ENCODE measurements at regions not wholly inside any gene's neighbourhood (a gene's known extent, or its start where the extent isn't known, plus 50 kb on each side); places are given as distances from the start of the nearest gene placed in this dataset.

DNA sequence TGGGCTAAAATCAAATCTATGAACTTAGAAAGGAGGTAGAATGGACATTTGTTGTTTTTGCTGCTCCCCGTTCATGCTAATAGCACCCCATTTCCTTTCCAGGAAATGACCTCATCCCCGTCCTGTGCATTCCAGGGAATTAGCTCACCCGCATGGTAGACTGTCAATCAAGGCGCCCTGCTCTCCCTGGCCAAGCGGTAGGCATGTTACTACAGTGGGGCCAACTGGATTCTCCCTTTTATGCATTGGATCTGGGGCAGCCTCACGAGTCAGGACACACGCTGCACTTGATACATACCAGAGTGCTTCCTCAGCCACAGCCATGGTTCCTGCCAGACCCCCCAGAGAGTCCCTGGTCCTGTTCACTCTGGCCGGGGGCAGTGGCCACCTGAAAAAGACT is 111.0 kb upstream of the PTCH1 start:
- no peak overlapping the region for H3K27ac ChIP-seq
- 60 to 73% methylated on average over 8 of the region's 8 CpGs for WGBS, 2 donors
- peaks cover 0 to 2% (median 0%) of the 10 kb centered on the region in 4 donors for H3K9me3 ChIP-seq
- no peak for DNase-seq (ENCODE audit: low spot score in 2 of 2)
- no peaks in the 10 kb centered on the region for H3K36me3 ChIP-seq
- no peaks in the 10 kb centered on the region for H3K4me1 ChIP-seq
- H3K27me3 ChIP-seq: no peaks in the 10 kb centered on the region
- H3K4me3 ChIP-seq: no peak overlapping the region
- TF ChIP-seq POLR2A (IDR thresholded peaks at IDR 0.05) (no peak), EP300 (IDR thresholded peaks at IDR 0.05) (no peak)
- TF ChIP-seq, protein P1, sequence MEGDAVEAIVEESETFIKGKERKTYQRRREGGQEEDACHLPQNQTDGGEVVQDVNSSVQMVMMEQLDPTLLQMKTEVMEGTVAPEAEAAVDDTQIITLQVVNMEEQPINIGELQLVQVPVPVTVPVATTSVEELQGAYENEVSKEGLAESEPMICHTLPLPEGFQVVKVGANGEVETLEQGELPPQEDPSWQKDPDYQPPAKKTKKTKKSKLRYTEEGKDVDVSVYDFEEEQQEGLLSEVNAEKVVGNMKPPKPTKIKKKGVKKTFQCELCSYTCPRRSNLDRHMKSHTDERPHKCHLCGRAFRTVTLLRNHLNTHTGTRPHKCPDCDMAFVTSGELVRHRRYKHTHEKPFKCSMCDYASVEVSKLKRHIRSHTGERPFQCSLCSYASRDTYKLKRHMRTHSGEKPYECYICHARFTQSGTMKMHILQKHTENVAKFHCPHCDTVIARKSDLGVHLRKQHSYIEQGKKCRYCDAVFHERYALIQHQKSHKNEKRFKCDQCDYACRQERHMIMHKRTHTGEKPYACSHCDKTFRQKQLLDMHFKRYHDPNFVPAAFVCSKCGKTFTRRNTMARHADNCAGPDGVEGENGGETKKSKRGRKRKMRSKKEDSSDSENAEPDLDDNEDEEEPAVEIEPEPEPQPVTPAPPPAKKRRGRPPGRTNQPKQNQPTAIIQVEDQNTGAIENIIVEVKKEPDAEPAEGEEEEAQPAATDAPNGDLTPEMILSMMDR (IDR thresholded peaks at IDR 0.05): no peak

DNA sequence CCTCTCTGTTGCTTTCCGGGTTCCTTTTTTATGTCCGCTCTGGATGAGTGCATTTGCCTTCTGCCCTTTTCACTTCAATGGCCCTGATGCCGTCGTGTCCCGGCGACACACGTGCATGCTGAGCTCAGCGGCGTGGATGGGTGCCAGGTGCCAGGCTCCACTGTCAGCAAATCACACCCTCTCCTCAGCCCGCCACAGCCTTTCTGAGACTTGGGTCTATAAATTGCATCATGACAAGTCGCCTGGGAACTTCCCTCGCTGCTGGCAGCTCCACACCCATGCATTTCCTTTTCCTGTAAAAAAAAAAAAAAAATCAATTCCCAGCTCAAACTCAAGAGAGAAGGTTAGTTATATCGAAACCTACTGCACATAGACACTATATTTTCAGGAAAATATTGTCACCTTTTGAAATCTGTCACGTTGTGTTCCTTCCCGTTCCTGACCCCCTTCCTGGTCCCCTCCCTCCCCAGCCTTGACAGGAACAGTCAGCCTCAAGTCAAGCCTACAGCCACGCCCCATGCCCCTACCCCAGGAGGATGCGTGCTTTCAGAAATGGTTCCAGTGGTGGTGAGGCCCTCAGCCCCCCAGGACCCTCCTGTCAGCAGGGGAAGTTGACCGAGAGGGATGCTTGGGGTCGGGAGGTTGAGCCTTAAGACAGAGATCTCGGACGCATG is 110.3 kb upstream of the PTCH1 start:
- TF ChIP-seq EP300 (IDR thresholded peaks at IDR 0.05): no peak
- TF ChIP-seq, protein P1 (IDR thresholded peaks at IDR 0.05): no peak
- no peak for TF ChIP-seq POLR2A (IDR thresholded peaks at IDR 0.05)
- H3K27ac ChIP-seq: no peak overlapping the region
- DNase-seq (ENCODE audit: low spot score in 2 of 2): no peak
- H3K36me3 ChIP-seq: no peaks in the 10 kb centered on the region
- H3K9me3 ChIP-seq: peaks cover 0 to 2% (median 0%) of the 10 kb centered on the region in 4 donors
- H3K27me3 ChIP-seq: no peaks in the 10 kb centered on the region
- no peaks in the 10 kb centered on the region for H3K4me1 ChIP-seq
- H3K4me3 ChIP-seq: no peak overlapping the region
- 65 to 67% methylated on average over 21 of the region's 21 CpGs for WGBS, 2 donors

DNA sequence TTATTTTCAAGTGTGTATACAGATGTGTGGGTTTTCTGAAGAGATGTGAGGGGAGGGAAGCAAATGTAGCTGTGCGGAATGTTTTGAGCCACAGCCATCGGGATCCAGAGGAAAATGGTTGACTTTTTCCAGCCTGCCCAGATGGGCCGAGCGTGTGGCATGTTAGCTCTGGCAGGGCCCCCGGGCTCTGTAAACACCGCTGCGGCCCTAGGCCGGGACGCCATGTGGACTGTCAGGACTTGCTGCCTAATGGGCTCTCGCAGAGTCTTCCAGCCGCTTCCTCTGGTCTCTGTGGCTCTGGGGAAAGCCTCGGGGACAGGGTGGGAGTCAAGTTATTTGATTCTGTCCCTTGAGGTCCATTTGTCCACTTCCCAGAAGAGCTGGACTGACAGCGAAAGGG is 109.6 kb upstream of the PTCH1 start:
- no peak for DNase-seq (ENCODE audit: low spot score in 2 of 2)
- Histone ChIP-seq H3K9me3 (peaks cover 0 to 2% (median 0%) of the 10 kb centered on the region in 4 donors), H3K36me3 (no peaks in the 10 kb centered on the region), H3K27me3 (no peaks in the 10 kb centered on the region), H3K27ac (no peak overlapping the region), H3K4me3 (no peak overlapping the region), H3K4me1 (no peaks in the 10 kb centered on the region)
- TF ChIP-seq POLR2A (IDR thresholded peaks at IDR 0.05) (no peak), EP300 (IDR thresholded peaks at IDR 0.05) (no peak)
- TF ChIP-seq, protein P1 (IDR thresholded peaks at IDR 0.05): no peak
- WGBS, 2 donors: 83 to 84% methylated on average over 13 of the region's 13 CpGs

DNA sequence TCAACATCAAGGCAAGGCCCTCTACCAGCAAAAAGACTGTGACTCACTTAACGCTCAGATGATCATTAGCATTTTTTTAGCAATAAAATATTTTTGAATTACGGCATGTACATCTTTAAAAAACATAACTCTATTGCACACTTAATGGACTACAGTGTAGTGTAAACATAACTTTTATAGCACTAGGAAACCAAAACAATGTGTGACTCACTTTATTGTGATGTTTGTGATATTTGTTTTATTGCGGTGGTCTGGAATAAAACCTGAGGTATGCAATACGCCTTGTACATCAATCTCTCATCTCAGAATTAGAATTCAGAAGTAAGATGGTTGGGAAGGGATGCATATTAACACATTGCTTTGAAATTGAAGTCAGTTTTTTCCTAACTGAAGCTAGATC is 106.9 kb upstream of the PTCH1 start:
- H3K27ac ChIP-seq: no peak overlapping the region
- H3K4me1 ChIP-seq: no peaks in the 10 kb centered on the region
- peaks cover 0 to 2% (median 0%) of the 10 kb centered on the region in 4 donors for H3K9me3 ChIP-seq
- no peak for DNase-seq (ENCODE audit: low spot score in 2 of 2)
- no peaks in the 10 kb centered on the region for H3K36me3 ChIP-seq
- H3K4me3 ChIP-seq: no peak overlapping the region
- no peaks in the 10 kb centered on the region for H3K27me3 ChIP-seq
- 78 to 87% methylated on average over 4 of the region's 4 CpGs for WGBS, 2 donors
- TF ChIP-seq, protein P1 (IDR thresholded peaks at IDR 0.05): no peak
- TF ChIP-seq POLR2A (IDR thresholded peaks at IDR 0.05) (no peak), EP300 (IDR thresholded peaks at IDR 0.05) (no peak)

DNA sequence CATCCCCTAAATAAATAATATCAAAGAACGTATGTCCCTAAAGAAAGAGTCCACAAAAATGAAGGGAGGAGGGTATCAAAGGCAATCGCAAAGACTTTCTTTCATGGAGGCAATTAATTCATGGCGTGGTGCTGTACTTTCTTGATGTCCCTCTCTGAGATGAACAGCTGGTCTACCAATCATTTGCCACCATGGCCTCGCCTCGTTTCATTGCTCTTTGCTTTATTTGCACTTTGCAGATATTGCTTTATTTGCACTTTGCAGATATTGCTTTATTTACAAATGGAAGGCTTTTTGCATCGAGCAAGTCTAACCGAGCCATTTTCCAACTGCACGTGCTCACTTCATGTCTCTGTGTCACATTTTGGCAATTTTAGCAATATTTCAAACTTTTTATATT is 104.0 kb upstream of the PTCH1 start:
- H3K27ac ChIP-seq: no peak overlapping the region
- no peaks in the 10 kb centered on the region for H3K36me3 ChIP-seq
- no peaks in the 10 kb centered on the region for H3K4me1 ChIP-seq
- no peak for DNase-seq (ENCODE audit: low spot score in 2 of 2)
- peaks cover 0 to 2% (median 0%) of the 10 kb centered on the region in 4 donors for H3K9me3 ChIP-seq
- WGBS, 2 donors: 89 to 95% methylated on average over 8 of the region's 8 CpGs
- no peaks in the 10 kb centered on the region for H3K27me3 ChIP-seq
- no peak overlapping the region for H3K4me3 ChIP-seq
- TF ChIP-seq EP300 (IDR thresholded peaks at IDR 0.05) (no peak), POLR2A (IDR thresholded peaks at IDR 0.05) (no peak)
- TF ChIP-seq, protein P1 (IDR thresholded peaks at IDR 0.05): no peak
